Right cardiac atrium (tissue), 5 donors: ENCODE measurements at regions not wholly inside any gene's neighbourhood (a gene's known extent, or its start where the extent isn't known, plus 50 kb on each side); places are given as distances from the start of the nearest gene placed in this dataset.

ENCODE experiments used
- ATAC-seq, 2 donors: fragments of 200-7000 bp; cut with Tn5 transposase; one replicate each; pipeline versions ENCODE4 v1.8.0 to v1.9.1; 2020; ENCODE audit warnings: moderate library complexity in 2 of 2, mild to moderate bottlenecking in 1 of 2
- DNase-seq, 3 donors: peaks; one replicate each; pipeline ENCODE4 v3.0.0-alpha.2; 2020
- H3K27ac ChIP-seq: one replicate; pipeline ENCODE4 v1.5.1; 2013; ENCODE audit warnings: mild to moderate bottlenecking, low read length, control low read depth, moderate library complexity
- H3K27me3 ChIP-seq: one replicate; pipeline ENCODE4 v1.6.1; 2013; ENCODE audit not compliant: control insufficient read depth, insufficient read depth
- H3K4me1 ChIP-seq: one replicate; pipeline ENCODE4 v1.6.1; 2013; ENCODE audit warnings: low read length; ENCODE audit not compliant: control insufficient read depth, insufficient read depth
- H3K4me3 ChIP-seq: one replicate; pipeline ENCODE4 v1.5.1; 2013; ENCODE audit warnings: low read length, control low read depth
- H3K9me3 ChIP-seq: one replicate; pipeline ENCODE4 v1.6.1; 2013; ENCODE audit warnings: low read length; ENCODE audit not compliant: control insufficient read depth
- WGBS: extraction: QIAGEN DNeasy Blood & Tissue Kit; methylation state at CpG from one replicate; pipeline ENCODE4 v1.1.7; 2013; 5-methylcytosine and 5-hydroxymethylcytosine counted together
- intact Hi-C, 4 donors: fragments of 100-400 bp; cut with DNase I; formaldehyde crosslinking; loops; one replicate each; pipeline versions ENCODE4 v1.11.0 to v1.14.0; 2022 to 2023
- donor health status: healthy with polysubstance abuse.
- donor health status: DM: no; HTN: yes; CAD: no.
- donor health status: DM: no; HTN: no; CAD: no.
- donor health status: DM: no; HTN: yes; CAD: no; lungs with severe emphysema.
- donor health status: DM: yes; HTN: yes; CAD: no.

DNA sequence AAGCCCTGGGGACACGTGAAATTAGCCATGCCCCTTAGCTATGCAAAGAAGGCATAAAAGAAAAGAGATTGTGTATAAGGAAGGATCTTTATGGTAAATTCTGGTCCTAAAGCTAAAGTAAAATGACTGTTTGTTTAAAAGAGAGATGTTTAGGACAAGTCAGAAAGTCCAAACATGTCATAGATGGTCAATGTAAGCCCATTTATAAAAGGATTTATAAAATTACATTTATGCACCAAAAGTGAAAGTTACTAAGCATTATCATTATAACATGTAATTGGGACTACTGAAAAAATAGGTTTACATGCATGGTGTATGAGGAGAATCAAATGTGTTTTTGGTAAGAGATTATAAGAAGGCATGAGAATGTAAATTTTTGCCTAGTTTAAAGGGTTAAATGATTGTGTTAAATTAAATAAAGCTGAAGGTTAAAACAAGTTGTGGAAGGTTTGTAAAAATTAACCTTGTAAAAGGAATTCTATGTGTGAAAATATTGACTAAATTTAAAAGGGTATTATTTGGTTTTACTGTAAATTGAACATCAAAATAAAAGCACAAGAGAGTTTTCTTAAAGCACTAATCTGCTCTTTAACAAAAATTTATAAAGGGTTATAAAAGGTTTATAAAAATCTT lies 50.4 kb upstream of the TSPAN8 start:
- 36% methylated on average over 1 of the region's 1 CpG for WGBS
- no peak for ATAC-seq
- H3K4me1 ChIP-seq, result no peaks in the 10 kb centered on the region

More for the DNA sequence above, 50.4 kb upstream of the TSPAN8 start:
- H3K4me3 ChIP-seq, result no peak overlapping the region
- H3K27me3 ChIP-seq, result no peaks in the 10 kb centered on the region
- H3K27ac ChIP-seq, result no peak overlapping the region
- DNase-seq, result no peak
- no peaks in the 10 kb centered on the region for H3K9me3 ChIP-seq
- intact Hi-C loops, result no loop called here
